HepG2 (cell line): ENCODE measurements at regions not wholly inside any gene's neighbourhood (a gene's known extent, or its start where the extent isn't known, plus 50 kb on each side); places are given as distances from the start of the nearest gene placed in this dataset.

Source experiments
- ATAC-seq: fragments of 200-7000 bp; cut with Tn5 transposase; 3 replicates; pipeline ENCODE4 v1.9.1; 2020; ENCODE audit warnings: mild to moderate bottlenecking, moderate library complexity
- BruUV-seq: library from RNA; stranded (reverse); fragments of 400-500 nt; replicated peaks from 2 replicates; lab custom pipeline; 2021; lab: Mats Ljungman, UMichigan
- CTCF ChIA-PET: fragments of 300-600 bp; formaldehyde crosslinking; extraction: SDS; loops from one replicate; lab custom pipeline; 2021; ENCODE audit warnings: low total read pairs, inconsistent platforms, low intra/inter-chr PET ratio; lab: Yijun Ruan, JAX
- POLR2A ChIA-PET: fragments of 350-600 bp; sonication (Branson Sonifier 250); formaldehyde crosslinking; loops from one replicate; lab custom pipeline; 2020; ENCODE audit warnings: antibody characterized with exemption, inconsistent platforms; lab: Yijun Ruan, JAX
- DNase-seq: peaks from one replicate; pipeline ENCODE4 v3.0.0-alpha.2; 2015; ENCODE audit warnings: low spot score
- FAIRE-seq: peaks from 3 replicates; lab custom pipeline; 2011; peaks lifted over from hg19 to GRCh38; lab: Jason Lieb, UNC
- H2AFZ ChIP-seq: one replicate; pipeline ENCODE4 v1.6.1; 2011; ENCODE audit warnings: low read length, inconsistent platforms
- H3K27ac ChIP-seq: fragments of 300-600 bp; 3 replicates; pipeline ENCODE4 v1.8.0; 2011; ENCODE audit warnings: mixed run types, mild to moderate bottlenecking, mixed read lengths, low read length, inconsistent platforms; ENCODE audit not compliant: insufficient read depth; ENCODE audit errors: extremely low read length
- H3K27me3 ChIP-seq, 2 experiments: fragments of 200-600 bp in 1 of 2; 2 replicates in 1 of 2; 3 replicates in 1 of 2; pipeline versions ENCODE4 v1.6.0 to v1.8.0; 2011; ENCODE audit warnings: low read length in 2 of 2, mild to moderate bottlenecking in 2 of 2, moderate library complexity in 2 of 2, inconsistent platforms in 1 of 2; ENCODE audit not compliant: insufficient read depth in 2 of 2, control insufficient read depth in 1 of 2
- H3K36me3 ChIP-seq, 2 experiments: fragments of 200-600 bp in 1 of 2; replicated peaks in 1 of 2; 2 replicates in 1 of 2; 3 replicates in 1 of 2; pipeline versions ENCODE4 v1.5.1 to v1.8.0; 2011; ENCODE audit warnings: low read length in 2 of 2, inconsistent platforms in 1 of 2; ENCODE audit not compliant: insufficient read depth in 2 of 2, control insufficient read depth in 1 of 2
- H3K4me1 ChIP-seq: 2 replicates; pipeline ENCODE4 v1.5.1; 2012; ENCODE audit warnings: low read length, inconsistent platforms; ENCODE audit not compliant: insufficient read depth
- H3K4me2 ChIP-seq: 2 replicates; pipeline ENCODE4 v1.6.0; 2011; ENCODE audit warnings: low read depth, low read length, inconsistent platforms
- H3K4me3 ChIP-seq, 3 experiments: fragments of 200-600 bp in 1 of 3; sonication (generic), shearing (Covaris generic) in 1 of 3; replicated peaks in 1 of 3; 2 replicates each; pipeline ENCODE4 v1.5.1; 2011 to 2016; ENCODE audit warnings: low read length in 3 of 3, inconsistent platforms in 2 of 3, low read depth in 2 of 3, mild to moderate bottlenecking in 2 of 3, control low read depth in 1 of 3, mixed read lengths in 1 of 3; ENCODE audit not compliant: insufficient read depth in 1 of 3
- H3K79me2 ChIP-seq: one replicate; pipeline ENCODE4 v1.6.1; 2011; ENCODE audit warnings: low read length, inconsistent platforms; ENCODE audit not compliant: insufficient read depth
- H3K9ac ChIP-seq: 2 replicates; pipeline ENCODE4 v1.6.0; 2011; ENCODE audit warnings: mild to moderate bottlenecking, low read depth, low read length, inconsistent platforms; ENCODE audit not compliant: insufficient read depth
- H3K9me3 ChIP-seq: 2 replicates; pipeline ENCODE4 v1.5.1; 2012; ENCODE audit warnings: mild to moderate bottlenecking, low read length
- H4K20me1 ChIP-seq: 2 replicates; pipeline ENCODE4 v1.6.0; 2011; ENCODE audit warnings: inconsistent platforms, mild to moderate bottlenecking, low read length, moderate library complexity; ENCODE audit not compliant: insufficient read depth
- CHD2 ChIP-seq: IDR thresholded peaks from 2 replicates; pipeline ENCODE4 v1.6.1; 2011; ENCODE audit warnings: low read depth, low read length, improper control_type of control experiment
- EZH2 ChIP-seq: conservative IDR thresholded peaks from 2 replicates; pipeline ENCODE4 v1.6.1; 2012; ENCODE audit warnings: mild to moderate bottlenecking, low read depth, low read length, moderate library complexity
- IKZF4 ChIP-seq: sonication (generic); formaldehyde crosslinking; IDR thresholded peaks from 2 replicates; pipeline ENCODE4 v1.5.1; 2020; ENCODE audit warnings: borderline replicate concordance, mild to moderate bottlenecking, low read depth, missing genetic modification reagents; ENCODE audit errors: not compliant biosample characterization
- KLF6 ChIP-seq: IDR thresholded peaks from 2 replicates; pipeline ENCODE4 v1.8.0; 2016; ENCODE audit warnings: missing biosample characterization, missing genetic modification reagents
- SRY ChIP-seq: sonication (generic); formaldehyde crosslinking; IDR thresholded peaks from 2 replicates; pipeline ENCODE4 v1.8.0; 2022; ENCODE audit warnings: mild to moderate bottlenecking, missing genetic modification reagents
- ZNF142 ChIP-seq: sonication (generic); formaldehyde crosslinking; IDR thresholded peaks from 2 replicates; pipeline ENCODE4 v1.4.0; 2020; ENCODE audit warnings: missing genetic modification reagents
- ZNF552 ChIP-seq: sonication (generic); formaldehyde crosslinking; IDR thresholded peaks from 2 replicates; pipeline ENCODE4 v1.9.0; 2022; ENCODE audit warnings: missing genetic modification reagents, mild to moderate bottlenecking, borderline replicate concordance
- WGBS: methylation state at CpG from one replicate; pipeline ENCODE4 v1.1.6; 2017; ENCODE audit warnings: low lambda C conversion rate; 5-methylcytosine and 5-hydroxymethylcytosine counted together
- in situ Hi-C: cut with HindIII; loops from 2 replicates; pipeline ENCODE4 v1.10.0; 2017; ENCODE audit warnings: low pct_unique_long_range_greater_than_20kb; ENCODE audit not compliant: extremely low pct_ligation_motif_present
- intact Hi-C: fragments of 100-400 bp; cut with micrococcal nuclease; formaldehyde crosslinking; loops from one replicate; pipeline ENCODE4 v1.10.0; 2022; ENCODE audit not compliant: unreplicated experiment
- TF ChIP-seq, protein P1 (sequence below): sonication (generic); formaldehyde crosslinking; IDR thresholded peaks from 2 replicates; pipeline ENCODE4 v1.5.1; 2020; ENCODE audit warnings: missing genetic modification reagents, mild to moderate bottlenecking, borderline replicate concordance

GRCh38 chr9:96034553-96035122 is 159.1 kb downstream of the ERCC6L2 start:
- H3K4me3 ChIP-seq: no peak overlapping the region
- H4K20me1 ChIP-seq: no peaks in the 10 kb centered on the region
- H3K9ac ChIP-seq: no peak overlapping the region
- no peaks in the 10 kb centered on the region for H3K79me2 ChIP-seq
- no peaks in the 10 kb centered on the region for H3K4me1 ChIP-seq
- no peak for FAIRE-seq
- ChIA-PET CTCF (no interaction called here), POLR2A (no interaction called here)
- no peaks in the 10 kb centered on the region; the same call in 1 of the 2 replicates for H3K9me3 ChIP-seq
- WGBS: 4% methylated on average over 4 of the region's 5 CpGs
- no peak for ATAC-seq
- DNase-seq: no peak
- no peak overlapping the region for H2AFZ ChIP-seq
- no peak overlapping the region for H3K4me2 ChIP-seq
- intact Hi-C loops (no loop called here), in situ Hi-C loops (no loop called here)
- peaks cover 0 to 3% of the 10 kb centered on the region in 2 experiments; a peak in 1 of 5 replicates for H3K27me3 ChIP-seq
- TF ChIP-seq, protein P1, sequence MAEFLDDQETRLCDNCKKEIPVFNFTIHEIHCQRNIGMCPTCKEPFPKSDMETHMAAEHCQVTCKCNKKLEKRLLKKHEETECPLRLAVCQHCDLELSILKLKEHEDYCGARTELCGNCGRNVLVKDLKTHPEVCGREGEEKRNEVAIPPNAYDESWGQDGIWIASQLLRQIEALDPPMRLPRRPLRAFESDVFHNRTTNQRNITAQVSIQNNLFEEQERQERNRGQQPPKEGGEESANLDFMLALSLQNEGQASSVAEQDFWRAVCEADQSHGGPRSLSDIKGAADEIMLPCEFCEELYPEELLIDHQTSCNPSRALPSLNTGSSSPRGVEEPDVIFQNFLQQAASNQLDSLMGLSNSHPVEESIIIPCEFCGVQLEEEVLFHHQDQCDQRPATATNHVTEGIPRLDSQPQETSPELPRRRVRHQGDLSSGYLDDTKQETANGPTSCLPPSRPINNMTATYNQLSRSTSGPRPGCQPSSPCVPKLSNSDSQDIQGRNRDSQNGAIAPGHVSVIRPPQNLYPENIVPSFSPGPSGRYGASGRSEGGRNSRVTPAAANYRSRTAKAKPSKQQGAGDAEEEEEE (CRISPR knock-in tag): no peak
- no peak for TF ChIP-seq SRY (CRISPR knock-in tag)
- no peak for TF ChIP-seq IKZF4 (CRISPR knock-in tag)
- no peak for TF ChIP-seq EZH2
- no peak for TF ChIP-seq KLF6 (CRISPR knock-in tag)
- TF ChIP-seq ZNF142 (CRISPR knock-in tag): no peak
- TF ChIP-seq ZNF552 (CRISPR knock-in tag): no peak
- no peak for TF ChIP-seq CHD2
- H3K27ac ChIP-seq: no peak overlapping the region
- BruUV-seq: no TSS peak
- no peaks in the 10 kb centered on the region for H3K36me3 ChIP-seq
